GM12878 (cell line): ENCODE measurements at regions not wholly inside any gene's neighbourhood (a gene's known extent, or its start where the extent isn't known, plus 50 kb on each side); places are given as distances from the start of the nearest gene placed in this dataset.

Experiments
- CTCF ChIP-seq, 3 experiments: IDR thresholded peaks in 2 of 3; conservative IDR thresholded peaks in 1 of 3; 2 replicates each; pipeline ENCODE4 v1.5.1; 2011; ENCODE audit warnings: low read depth in 3 of 3, low read length in 3 of 3, mild to moderate bottlenecking in 3 of 3, control low read depth in 2 of 3, moderate library complexity in 2 of 3, inconsistent platforms in 1 of 3, mixed read lengths in 1 of 3; ENCODE audit not compliant: control insufficient read depth in 2 of 3, insufficient read depth in 1 of 3; ENCODE audit errors: extremely low read depth in 1 of 3
- E2F4 ChIP-seq: IDR thresholded peaks from 2 replicates; pipeline ENCODE4 v1.6.1; 2012; ENCODE audit warnings: low read depth, low read length, improper control_type of control experiment
- JUND ChIP-seq: IDR thresholded peaks from 2 replicates; pipeline ENCODE4 v1.6.1; 2012; ENCODE audit warnings: low read depth, mild to moderate bottlenecking, low read length, improper control_type of control experiment, moderate library complexity
- POLR2A ChIP-seq: IDR thresholded peaks from 2 replicates; pipeline ENCODE4 v1.6.1; 2011; ENCODE audit warnings: low read depth, mild to moderate bottlenecking, low read length
- SMC3 ChIP-seq: IDR thresholded peaks from 2 replicates; pipeline ENCODE4 v1.6.1; 2011; ENCODE audit warnings: low read length, improper control_type of control experiment, borderline replicate concordance
- SRF ChIP-seq, 2 experiments: IDR thresholded peaks; 2 replicates each; pipeline ENCODE4 v1.6.1; 2011; ENCODE audit warnings: low read depth in 2 of 2, low read length in 2 of 2, mild to moderate bottlenecking in 1 of 2, moderate library complexity in 1 of 2
- SUZ12 ChIP-seq: fragments of 200-600 bp; sonication (generic); IDR thresholded peaks from one replicate; pipeline ENCODE4 v1.6.1; 2018; ENCODE audit warnings: antibody characterized with exemption, mild to moderate bottlenecking; ENCODE audit not compliant: unreplicated experiment
- TF ChIP-seq, protein P1 (sequence below): IDR thresholded peaks from 2 replicates; pipeline ENCODE4 v1.6.1; 2012; ENCODE audit warnings: low read length, inconsistent platforms

DNA sequence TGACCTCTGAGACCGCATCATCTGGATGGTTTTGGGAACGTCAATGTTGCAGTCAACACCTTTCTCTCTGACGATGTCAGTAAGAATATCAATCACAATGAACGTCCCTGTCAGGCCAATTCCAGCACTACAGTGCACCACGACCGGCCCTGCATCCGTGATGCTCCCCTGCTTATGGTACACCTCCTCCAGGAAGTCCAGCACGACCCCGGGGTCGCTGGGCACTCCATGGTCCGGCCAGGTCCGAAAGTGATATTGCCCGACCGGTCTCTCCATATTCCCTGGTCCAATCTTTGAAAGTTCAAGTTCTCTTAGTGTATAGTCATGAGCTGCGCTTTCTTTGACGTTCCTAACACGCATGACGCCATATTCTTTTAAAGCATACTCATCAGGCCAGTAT, 203.6 kb upstream of the PRDM9 start:
- TF ChIP-seq SUZ12 = no peak
- no peak for TF ChIP-seq SMC3
- TF ChIP-seq CTCF (IDR thresholded peaks at IDR 0.05 in 2 of 3, conservative IDR thresholded peaks at IDR 0.05 in 1 of 3; ENCODE audit: control insufficient read depth in 2 of 3, extremely low read depth in 1 of 3, insufficient read depth in 1 of 3, low read depth in 3 of 3, low read length in 3 of 3) = no peak
- TF ChIP-seq, protein P1, sequence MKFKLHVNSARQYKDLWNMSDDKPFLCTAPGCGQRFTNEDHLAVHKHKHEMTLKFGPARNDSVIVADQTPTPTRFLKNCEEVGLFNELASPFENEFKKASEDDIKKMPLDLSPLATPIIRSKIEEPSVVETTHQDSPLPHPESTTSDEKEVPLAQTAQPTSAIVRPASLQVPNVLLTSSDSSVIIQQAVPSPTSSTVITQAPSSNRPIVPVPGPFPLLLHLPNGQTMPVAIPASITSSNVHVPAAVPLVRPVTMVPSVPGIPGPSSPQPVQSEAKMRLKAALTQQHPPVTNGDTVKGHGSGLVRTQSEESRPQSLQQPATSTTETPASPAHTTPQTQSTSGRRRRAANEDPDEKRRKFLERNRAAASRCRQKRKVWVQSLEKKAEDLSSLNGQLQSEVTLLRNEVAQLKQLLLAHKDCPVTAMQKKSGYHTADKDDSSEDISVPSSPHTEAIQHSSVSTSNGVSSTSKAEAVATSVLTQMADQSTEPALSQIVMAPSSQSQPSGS = no peak
- TF ChIP-seq SRF (IDR thresholded peaks at IDR 0.05; ENCODE audit: low read depth in 2 of 2, low read length in 2 of 2) = no peak
- TF ChIP-seq POLR2A = no peak
- no peak for TF ChIP-seq E2F4
- no peak for TF ChIP-seq JUND
